ENCODE measurements at regions not wholly inside any gene's neighbourhood (a gene's known extent, or its start where the extent isn't known, plus 50 kb on each side); places are given as distances from the start of the nearest gene placed in this dataset.

DNA sequence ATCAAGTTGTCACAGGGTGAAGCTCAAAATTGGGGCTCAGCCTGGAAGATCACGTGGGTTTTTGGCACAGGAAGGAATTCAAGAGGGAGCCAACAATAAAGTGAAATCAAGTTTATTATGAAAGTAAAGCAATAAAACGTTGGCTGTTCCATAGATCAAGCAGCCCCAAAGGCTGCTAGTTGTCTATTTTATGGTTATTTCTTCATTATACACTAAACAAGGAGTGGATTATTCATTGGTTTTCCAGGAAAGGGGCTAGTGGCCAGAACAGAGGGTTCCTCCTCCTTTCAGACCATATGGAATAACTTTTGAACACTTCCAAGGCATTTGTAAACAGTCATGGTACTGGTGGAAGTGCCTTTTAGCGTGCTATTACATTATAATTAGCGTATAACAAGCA is 723.5 kb upstream of the ADAMTS5 start:
- H3K27me3 ChIP-seq (ENCODE audit: insufficient read depth, low read depth, severe bottlenecking), result peaks cover 54% of the 10 kb centered on the region
- H3K27ac ChIP-seq, result no peak overlapping the region
- H3K4me3 ChIP-seq (ENCODE audit: low read depth, low read length), result no peak overlapping the region
- peaks cover 4% of the 10 kb centered on the region for H3K9me3 ChIP-seq (ENCODE audit: severe bottlenecking)
- TF ChIP-seq, protein P1, sequence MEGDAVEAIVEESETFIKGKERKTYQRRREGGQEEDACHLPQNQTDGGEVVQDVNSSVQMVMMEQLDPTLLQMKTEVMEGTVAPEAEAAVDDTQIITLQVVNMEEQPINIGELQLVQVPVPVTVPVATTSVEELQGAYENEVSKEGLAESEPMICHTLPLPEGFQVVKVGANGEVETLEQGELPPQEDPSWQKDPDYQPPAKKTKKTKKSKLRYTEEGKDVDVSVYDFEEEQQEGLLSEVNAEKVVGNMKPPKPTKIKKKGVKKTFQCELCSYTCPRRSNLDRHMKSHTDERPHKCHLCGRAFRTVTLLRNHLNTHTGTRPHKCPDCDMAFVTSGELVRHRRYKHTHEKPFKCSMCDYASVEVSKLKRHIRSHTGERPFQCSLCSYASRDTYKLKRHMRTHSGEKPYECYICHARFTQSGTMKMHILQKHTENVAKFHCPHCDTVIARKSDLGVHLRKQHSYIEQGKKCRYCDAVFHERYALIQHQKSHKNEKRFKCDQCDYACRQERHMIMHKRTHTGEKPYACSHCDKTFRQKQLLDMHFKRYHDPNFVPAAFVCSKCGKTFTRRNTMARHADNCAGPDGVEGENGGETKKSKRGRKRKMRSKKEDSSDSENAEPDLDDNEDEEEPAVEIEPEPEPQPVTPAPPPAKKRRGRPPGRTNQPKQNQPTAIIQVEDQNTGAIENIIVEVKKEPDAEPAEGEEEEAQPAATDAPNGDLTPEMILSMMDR (IDR thresholded peaks at IDR 0.05; ENCODE audit: low read depth, low read length), result no peak
- DNase-seq, result no peak
- H3K36me3 ChIP-seq, result no peaks in the 10 kb centered on the region

DNA sequence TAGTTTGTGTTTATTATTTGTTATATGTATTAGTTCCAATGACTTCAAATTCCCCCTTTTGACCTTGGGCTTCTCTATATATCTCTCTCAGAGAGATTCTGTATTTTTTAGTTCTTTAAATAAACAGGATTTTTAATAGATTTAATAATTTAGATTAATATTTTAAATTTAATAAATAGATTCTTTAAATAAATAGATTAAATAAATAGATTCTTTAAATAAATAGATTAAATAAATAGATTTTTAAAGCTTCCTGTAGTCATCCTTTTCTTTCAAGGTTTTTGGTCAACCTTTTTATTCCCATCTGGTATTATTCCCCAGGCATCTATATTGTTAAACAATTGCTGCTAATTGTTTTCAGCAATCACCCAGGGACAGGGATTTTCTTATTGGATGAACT is 721.9 kb upstream of the ADAMTS5 start:
- peaks cover 4% of the 10 kb centered on the region for H3K9me3 ChIP-seq (ENCODE audit: severe bottlenecking)
- DNase-seq, result no peak
- H3K4me3 ChIP-seq (ENCODE audit: low read depth, low read length), result no peak overlapping the region
- H3K27ac ChIP-seq, result no peak overlapping the region
- TF ChIP-seq, protein P1 (IDR thresholded peaks at IDR 0.05; ENCODE audit: low read depth, low read length), result no peak
- peaks cover 58% of the 10 kb centered on the region for H3K27me3 ChIP-seq (ENCODE audit: insufficient read depth, low read depth, severe bottlenecking)
- H3K36me3 ChIP-seq, result no peaks in the 10 kb centered on the region

DNA sequence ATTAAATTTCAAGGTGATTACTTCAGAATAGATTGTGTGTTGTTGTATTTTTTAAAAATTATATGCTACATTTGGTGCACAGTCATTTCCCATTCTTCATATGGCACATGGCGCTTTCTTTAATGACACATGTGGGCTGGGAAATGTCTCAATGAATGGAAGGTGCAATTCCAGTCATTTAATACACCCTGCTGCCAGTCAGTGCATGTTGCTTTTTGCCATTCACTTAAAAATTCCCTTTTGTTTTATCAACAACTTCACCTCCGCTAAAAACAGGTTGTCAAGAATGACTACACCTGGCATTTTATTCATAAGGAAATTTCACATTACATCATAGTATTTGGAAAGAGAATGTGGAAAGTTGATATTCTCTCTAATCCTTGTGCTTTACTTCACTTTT is 716.4 kb upstream of the ADAMTS5 start:
- Histone ChIP-seq H3K27me3 (ENCODE audit: insufficient read depth, low read depth, severe bottlenecking) (peaks cover 56% of the 10 kb centered on the region), H3K9me3 (ENCODE audit: severe bottlenecking) (no peaks in the 10 kb centered on the region), H3K36me3 (no peaks in the 10 kb centered on the region), H3K27ac (no peak overlapping the region), H3K4me3 (ENCODE audit: low read depth, low read length) (no peak overlapping the region)
- TF ChIP-seq, protein P1 (IDR thresholded peaks at IDR 0.05; ENCODE audit: low read depth, low read length), result no peak
- DNase-seq, result no peak

DNA sequence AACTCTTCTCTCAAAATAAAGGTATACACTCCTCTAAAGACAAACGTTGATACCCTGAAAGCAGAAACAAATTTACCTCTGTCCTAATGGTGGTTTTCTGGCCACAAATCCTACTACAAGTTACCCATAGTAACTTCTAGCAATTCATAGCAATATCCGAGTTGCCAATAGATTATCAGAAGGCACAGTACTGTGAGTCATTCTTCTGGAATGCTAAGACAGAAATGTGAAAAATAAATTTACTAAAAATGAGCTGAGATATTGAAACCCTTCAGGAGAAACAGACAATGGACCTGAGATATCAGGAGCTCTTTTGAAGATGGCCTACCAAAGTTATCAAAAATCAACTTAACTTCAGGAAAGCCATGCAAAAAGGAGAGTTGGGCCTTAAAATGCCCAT is 715.0 kb upstream of the ADAMTS5 start:
- Histone ChIP-seq H3K4me3 (ENCODE audit: low read depth, low read length) (no peak overlapping the region), H3K36me3 (no peaks in the 10 kb centered on the region), H3K27ac (no peak overlapping the region), H3K27me3 (ENCODE audit: insufficient read depth, low read depth, severe bottlenecking) (peaks cover 57% of the 10 kb centered on the region), H3K9me3 (ENCODE audit: severe bottlenecking) (no peaks in the 10 kb centered on the region)
- TF ChIP-seq, protein P1 (IDR thresholded peaks at IDR 0.05; ENCODE audit: low read depth, low read length), result no peak
- DNase-seq, result no peak

DNA sequence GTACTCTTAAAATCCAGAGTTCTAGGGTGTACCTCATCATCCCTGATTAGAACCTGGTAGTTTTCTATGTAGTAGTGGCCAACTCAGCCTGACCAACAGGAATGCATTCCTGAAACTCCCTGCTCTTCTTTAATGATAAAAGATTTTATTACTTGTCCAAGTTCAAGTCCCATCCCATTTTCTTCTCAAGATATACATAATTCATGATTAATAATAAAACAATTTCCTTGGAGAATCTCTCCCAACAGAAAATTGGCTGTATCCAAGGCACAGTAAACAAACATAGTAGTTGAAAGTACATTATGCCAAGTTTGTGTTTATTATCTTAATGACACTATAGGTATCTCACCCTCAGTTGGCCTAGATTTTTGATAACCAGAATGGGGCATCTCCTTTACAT is 714.1 kb upstream of the ADAMTS5 start:
- no peaks in the 10 kb centered on the region for H3K9me3 ChIP-seq (ENCODE audit: severe bottlenecking)
- H3K36me3 ChIP-seq, result no peaks in the 10 kb centered on the region
- TF ChIP-seq, protein P1 (IDR thresholded peaks at IDR 0.05; ENCODE audit: low read depth, low read length), result no peak
- DNase-seq, result no peak
- H3K27ac ChIP-seq, result no peak overlapping the region
- no peak overlapping the region for H3K4me3 ChIP-seq (ENCODE audit: low read depth, low read length)
- H3K27me3 ChIP-seq (ENCODE audit: insufficient read depth, low read depth, severe bottlenecking), result peaks cover 58% of the 10 kb centered on the region

DNA sequence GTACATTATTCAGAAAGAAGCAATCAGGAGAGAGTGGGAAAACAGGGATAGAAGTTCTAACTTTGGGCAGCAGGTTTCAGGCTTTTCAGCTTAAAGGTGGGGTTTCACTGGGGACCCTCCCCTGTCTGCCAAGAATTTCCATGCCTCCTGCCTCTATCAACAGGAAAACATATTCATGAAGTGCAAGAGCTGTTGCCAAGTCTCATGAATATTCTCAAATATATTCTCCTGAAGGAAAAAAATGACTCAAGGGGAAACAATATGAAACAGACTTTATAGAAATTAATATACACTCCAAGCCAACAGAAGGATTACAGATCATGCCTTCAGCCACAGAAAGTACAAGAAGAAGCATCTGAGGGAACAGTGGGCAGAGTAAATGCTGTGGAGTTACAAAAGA is 713.3 kb upstream of the ADAMTS5 start:
- H3K4me3 ChIP-seq (ENCODE audit: low read depth, low read length), result no peak overlapping the region
- TF ChIP-seq, protein P1 (IDR thresholded peaks at IDR 0.05; ENCODE audit: low read depth, low read length), result no peak
- H3K27ac ChIP-seq, result no peak overlapping the region

More for the DNA sequence above, 713.3 kb upstream of the ADAMTS5 start:
- Histone ChIP-seq H3K9me3 (ENCODE audit: severe bottlenecking) (no peaks in the 10 kb centered on the region), H3K27me3 (ENCODE audit: insufficient read depth, low read depth, severe bottlenecking) (peaks cover 61% of the 10 kb centered on the region), H3K36me3 (no peaks in the 10 kb centered on the region)
- DNase-seq, result no peak
